ENCODE measurements at regions not wholly inside any gene's neighbourhood (a gene's known extent, or its start where the extent isn't known, plus 50 kb on each side); places are given as distances from the start of the nearest gene placed in this dataset.

GRCh38 chr10:120300513-120300912 lies 156.5 kb upstream of the PLPP4 start:
- TF ChIP-seq POLR2A (IDR thresholded peaks at IDR 0.05; ENCODE audit: low read length) (no peak), PHF8 (IDR thresholded peaks at IDR 0.05; ENCODE audit: borderline replicate concordance, low read depth) (no peak), CTCF (IDR thresholded peaks at IDR 0.05) (no peak), HOXA7 (CRISPR knock-in tag; IDR thresholded peaks at IDR 0.05) (no peak), NPAS2 (CRISPR knock-in tag; IDR thresholded peaks at IDR 0.05; ENCODE audit: borderline replicate concordance) (no peak), JUNB (IDR thresholded peaks at IDR 0.05) (no peak), REST (IDR thresholded peaks at IDR 0.05) (no peak)
